Hematopoietic multipotent progenitor cell treated with erythropoietin and hydrocortisone succinate and interleukin-3 and kit ligand, for 4 days (in vitro differentiated cells): ENCODE measurements at regions not wholly inside any gene's neighbourhood (a gene's known extent, or its start where the extent isn't known, plus 50 kb on each side); places are given as distances from the start of the nearest gene placed in this dataset.

Experiments used
- DNase-seq: peaks from one replicate; pipeline ENCODE4 v3.0.0-alpha.2; 2015

DNA sequence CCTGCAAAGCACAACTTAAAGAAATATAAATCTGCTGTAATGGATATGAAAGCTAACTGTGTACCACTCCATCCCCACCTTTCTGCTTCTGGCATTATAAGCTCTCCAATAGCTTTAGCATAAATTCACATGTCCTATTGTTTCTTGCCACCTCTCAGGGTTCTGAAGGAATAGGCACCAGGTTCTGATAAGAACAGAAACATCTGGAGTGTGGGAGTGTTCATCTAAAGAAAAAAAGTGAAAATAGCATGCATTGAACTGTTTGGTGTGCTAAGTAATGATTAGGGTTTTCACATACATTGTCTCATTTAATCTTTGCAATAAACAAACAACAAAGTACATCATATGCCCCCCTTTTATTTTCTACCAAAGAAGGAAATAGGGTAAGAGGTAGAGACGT, 72.3 kb downstream of the FAM76B start:
- peak; percentile 35 for DNase-seq

DNA sequence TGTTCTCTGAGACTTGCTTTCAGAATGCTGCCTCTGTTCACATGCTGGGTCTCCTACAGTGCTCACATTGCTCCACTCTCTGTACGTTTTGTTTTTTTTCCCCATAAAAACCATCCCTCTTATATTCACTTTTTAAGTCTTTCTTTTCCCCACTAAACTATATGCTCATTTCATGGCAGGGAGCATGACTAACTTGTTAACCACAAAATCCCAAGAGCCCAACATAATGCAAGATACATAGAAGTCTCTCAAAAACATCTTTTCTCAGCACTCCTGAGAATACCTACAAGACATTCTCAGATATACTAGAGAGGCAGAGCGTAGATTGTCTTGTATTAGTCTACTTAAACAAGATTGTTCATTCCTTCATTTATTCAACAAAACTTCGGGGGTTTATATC, 73.3 kb downstream of the FAM76B start:
- DNase-seq: no peak

DNA sequence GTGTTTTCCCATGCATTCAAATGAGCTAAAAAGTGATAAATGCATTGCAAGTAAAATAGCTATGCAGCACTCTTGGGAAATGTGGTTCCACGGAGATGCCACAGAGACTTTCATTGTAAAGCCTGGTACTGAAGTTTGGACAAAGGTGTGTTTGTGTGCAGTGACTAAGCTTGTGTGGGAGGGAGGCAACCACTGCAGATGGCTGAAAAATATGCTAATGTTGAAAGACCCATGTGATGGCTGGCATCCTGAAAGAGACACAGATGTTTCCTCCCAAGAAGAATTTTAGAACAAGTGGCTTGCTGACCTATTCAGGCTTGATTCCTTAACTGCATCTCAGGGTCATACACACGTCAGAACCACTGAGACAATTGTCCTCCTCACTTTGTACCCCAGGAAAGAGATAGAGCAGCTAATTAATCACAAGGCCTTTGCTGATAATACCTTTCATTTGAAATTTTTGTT, 73.8 kb downstream of the FAM76B start:
- peak; percentile 72 for DNase-seq

DNA sequence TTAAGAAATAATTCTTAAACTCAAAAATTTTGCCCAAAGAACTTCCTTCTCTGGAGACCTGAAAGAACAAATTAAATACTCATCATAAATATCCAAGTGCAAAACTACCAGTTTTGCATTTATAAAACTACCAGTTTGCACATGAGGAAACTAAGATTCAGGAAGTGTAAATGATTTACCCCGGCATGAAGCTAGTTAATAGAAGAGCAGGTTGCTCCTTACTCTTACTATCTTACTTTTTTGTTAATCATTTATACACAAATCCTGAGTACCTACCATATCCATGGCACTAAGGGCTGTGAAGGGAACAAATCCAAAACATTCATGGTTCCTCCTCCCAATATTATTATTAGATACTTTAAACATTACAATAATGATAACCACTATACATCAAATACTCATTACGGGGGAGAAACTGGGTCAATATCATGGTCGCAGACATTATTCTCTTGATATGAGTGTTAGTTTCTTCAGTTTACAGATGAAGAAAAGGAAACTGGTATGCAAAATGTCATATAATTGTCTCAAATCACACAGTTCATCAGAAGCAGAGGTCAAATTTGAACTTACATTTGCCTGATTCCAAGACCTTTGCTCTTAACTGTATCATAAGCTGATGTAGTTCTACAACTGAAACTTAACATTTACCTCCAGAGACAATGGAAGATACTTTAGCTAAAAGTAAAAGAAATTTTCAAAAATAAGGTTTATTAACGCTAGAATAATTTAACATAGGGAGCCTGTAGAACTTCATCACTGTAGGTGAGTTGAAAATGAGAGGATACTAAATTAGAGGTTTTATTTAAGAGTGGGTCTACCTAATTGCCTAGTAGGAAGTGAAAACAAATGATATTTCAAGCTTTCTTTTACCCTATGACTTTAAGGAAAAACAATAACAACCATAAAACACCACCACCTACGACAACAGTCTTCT, 74.5 kb downstream of the FAM76B start:
- no peak for DNase-seq

DNA sequence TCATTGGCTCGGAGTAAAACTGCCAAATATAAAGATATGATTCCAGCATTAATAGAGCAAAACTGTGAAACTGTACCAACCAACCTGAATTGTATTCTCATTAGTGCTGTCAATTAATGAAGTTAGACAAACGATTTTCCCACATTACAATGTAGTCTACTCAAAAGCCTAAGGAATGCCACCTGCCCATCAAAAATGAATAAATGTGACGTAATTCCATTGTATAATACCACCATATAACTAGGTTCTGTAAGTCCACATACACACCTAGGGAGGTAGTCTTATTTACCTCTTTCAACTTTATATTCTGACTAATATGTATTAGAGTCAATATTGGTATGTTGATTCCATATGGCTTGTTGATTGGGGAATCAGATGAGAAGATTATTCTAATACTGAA, 76.2 kb downstream of the FAM76B start:
- no peak for DNase-seq

DNA sequence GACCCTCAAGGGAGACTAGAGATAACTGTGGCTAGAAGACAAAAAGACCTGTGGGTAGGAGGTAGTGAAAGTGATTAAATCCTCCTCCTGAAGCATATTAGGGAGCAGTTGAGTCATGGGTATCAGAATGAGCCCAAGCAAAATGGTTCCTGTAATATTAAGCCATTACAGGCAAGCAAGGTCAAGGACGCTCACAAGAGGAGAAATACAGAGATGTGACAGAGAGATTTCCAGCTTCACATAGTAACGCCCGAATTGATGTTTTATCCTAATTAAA, 77.7 kb downstream of the FAM76B start:
- DNase-seq: no peak

DNA sequence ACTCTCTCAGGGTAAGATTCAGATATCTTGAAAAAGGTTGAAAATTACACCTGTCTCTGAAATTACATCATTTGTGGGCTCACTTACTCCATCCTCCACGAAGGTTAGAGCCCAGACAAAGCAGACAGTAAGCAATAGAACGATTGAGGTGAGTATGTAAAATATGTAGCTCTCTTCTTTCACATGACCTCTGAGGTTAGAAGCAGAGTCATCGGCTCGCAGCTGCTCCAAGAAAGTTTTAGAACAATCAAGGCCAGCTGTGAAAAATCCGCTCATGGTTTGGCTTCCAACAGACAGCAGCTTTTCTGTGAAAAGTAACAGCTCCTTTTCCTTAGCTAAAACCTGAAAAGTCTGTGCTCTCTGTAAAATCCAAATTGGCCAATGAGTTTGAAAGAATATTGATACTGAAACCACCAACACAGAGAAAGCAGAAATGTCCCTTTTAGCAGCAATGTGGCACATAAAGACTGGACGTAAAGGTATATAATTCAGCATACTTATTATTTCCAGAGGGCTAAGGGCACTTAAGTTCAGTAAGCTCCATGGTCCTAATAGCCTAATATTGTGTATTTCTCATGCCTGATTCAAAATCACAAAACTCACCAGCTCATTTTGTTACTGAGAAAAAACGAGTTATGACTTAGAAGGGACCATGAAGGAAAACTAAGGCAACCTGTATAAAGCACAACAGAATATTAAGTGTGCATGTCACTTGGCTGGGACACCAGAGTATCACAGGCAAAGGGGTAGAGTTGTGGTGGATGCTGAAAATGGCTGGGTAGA, 78.2 kb downstream of the FAM76B start:
- DNase-seq: no peak

DNA sequence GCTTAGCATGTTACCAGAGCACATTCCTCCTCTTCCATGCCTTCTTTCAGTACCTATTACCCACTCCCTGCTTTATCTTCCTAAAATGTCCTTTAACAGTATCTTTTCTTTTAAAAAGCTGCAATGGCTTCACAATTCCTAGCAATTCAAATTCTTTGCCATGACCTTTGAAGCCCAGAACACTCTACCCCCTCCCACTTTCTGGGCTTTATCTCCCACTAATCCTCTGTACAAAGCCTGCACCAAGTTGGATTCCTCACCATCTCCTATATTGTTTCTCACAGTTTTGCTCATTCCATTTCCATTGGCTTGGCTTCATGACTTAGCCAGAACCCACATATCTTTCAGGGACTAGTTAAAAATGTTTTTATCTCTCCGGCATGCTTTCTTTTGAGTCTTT, 80.9 kb downstream of the FAM76B start:
- DNase-seq: no peak

DNA sequence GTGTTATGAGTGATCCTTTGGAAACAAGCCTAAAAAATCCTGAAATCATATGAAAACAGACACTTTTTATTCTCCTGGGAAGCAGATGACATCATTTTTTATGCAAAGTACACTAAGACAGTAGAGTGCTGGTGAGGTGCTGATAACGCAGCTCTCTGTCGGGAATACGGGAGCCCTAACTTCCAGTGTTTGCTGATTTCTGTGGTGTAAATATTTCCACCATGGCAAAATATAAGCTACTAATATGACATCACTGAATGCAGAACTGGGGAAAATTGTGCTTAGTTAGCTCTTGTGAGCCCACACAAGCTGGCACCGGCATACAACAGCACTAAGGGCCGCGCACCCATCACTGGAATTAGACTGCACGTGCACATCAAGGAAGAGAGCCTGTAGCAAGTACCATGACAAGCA, 82.6 kb downstream of the FAM76B start:
- no peak for DNase-seq

DNA sequence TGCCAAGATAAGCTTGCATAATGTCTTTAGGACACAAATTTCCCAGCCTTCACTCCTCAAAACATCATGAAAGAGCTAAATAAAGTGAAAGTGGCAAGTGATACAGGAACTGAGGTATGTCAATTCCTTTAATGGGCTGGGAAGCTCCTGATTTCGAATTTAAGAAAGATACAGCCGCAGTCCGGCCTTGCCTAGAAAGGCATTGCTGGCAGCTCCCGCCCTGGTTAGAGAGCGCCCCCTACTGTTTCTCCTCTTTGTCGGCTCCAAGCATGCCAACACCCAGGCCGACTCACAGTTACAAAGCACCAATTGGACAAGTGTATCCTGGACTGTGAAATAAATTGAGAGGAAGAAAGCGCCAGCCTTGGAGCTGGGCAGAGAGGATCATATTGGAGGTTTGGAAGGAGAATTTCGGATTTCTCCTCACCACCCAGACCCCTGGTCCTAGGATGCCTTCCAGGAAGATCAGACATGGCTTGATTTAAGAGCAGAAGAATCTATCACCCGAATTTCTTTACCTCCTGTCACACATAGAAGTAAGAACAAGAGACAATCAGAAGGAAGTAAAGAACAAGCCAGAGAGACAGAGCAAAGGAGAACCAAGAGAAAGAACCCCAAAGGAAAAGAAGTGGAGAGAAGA, 84.0 kb downstream of the FAM76B start:
- peak; percentile 95 for DNase-seq

DNA sequence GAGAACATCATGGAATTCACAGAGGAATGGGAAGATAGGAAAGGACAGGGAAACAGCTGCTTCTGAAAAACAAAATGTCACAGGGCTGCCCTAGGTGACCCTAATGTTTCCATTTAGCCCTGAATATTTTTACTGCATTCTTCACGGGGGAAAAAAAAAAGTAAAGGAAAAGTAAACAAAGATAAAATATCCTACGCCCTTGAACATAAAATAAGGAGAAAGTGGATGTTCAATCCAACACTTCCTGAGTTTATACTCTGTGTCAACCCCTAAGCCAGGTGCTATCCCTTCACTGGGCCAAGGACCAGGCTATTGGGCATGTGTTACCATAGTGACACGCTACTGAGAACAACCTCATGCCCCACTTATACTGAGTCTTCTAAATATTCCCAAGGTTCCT, 84.7 kb downstream of the FAM76B start:
- no peak for DNase-seq

DNA sequence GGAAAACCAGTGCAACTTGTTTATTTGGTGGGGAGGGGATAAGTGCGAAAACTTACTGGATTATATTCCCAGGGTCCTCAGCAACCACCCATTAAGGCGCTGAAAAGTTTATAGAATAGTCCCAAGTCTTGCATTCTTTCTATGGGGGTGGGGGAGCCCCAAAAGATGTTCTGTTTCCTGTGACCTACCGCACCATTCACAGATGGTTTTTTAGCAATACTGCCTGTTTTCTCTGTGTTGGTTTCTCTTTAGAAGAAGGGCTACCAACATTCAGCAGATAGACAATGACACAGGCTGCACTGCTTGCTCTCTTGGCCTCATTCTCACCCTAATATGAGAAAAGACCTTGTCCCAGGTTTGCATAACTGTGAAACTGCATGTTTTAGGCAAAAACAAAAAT, 86.5 kb downstream of the FAM76B start:
- DNase-seq: no peak

DNA sequence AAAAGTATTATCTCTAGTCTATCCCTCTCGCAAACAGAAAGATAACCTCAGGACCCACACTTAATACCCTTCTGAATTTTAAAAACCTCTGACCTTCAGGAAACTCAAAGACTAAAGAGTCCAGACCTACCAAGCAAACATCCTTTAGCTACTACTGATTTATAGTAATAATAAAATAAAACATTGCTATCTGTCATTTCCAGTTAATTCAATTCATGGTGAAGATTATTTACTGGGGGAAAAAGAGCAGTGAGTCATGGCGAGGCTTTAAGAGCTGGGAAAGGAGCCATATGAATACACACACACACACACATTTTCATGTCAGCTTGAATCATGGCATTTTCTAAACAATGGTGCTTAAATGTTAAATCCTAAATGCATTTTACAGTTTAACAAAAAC, 87.1 kb downstream of the FAM76B start:
- DNase-seq: no peak

DNA sequence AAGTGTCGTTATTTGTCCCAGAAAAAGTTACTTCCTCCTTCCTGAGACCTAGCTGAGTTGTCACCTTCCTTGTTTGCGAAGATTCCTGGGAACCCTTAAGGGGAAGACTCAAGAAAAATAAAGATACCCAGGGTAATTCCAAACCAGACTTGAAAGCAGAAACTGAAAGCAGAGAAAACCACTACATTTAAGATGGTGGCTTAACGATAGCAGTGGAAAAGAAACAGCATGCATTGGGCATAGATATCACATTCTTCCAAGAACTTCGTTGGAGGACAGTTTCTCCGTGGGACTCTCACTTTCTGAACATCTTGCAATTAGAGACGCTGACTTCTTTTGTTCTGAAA, 89.1 kb downstream of the FAM76B start:
- no peak for DNase-seq

DNA sequence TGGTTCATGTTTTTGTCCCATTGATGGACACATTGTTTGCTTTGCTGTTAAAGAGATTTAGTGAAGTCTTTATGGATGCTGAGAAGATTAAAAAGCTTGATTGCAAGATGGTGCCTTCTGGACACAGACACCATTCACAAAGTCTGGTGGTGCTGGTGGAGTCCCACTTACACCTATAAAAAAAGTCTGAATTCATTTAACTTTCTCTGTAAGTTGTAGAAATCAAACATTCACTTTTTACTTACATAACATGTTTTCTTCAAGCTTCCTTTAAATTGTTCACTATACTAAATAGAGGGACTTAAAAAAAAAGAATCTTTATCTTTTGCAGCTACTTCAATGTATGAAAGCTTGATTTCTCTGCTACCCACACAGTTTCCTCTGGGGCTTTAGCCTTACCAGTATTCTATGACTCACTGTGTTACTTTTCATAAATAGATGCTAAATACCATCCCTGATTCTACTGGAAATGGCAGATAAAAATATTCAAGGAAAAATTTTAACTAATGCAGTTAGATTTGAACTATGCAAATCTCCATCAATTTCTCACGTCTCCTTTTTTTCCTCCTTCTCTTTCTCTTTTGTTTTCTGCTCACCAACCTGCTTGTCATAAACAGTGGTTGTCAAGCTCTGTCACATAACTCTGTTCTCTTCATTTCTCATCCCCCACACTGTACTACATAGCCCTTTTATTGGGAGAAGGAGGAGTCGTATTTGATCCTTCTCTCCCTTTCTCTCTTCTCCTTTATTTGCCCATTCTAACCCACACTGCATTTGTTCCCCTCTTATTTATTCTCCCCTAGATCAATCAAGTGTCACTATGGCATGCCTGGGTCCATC, 89.7 kb downstream of the FAM76B start:
- DNase-seq: peak; percentile 34

DNA sequence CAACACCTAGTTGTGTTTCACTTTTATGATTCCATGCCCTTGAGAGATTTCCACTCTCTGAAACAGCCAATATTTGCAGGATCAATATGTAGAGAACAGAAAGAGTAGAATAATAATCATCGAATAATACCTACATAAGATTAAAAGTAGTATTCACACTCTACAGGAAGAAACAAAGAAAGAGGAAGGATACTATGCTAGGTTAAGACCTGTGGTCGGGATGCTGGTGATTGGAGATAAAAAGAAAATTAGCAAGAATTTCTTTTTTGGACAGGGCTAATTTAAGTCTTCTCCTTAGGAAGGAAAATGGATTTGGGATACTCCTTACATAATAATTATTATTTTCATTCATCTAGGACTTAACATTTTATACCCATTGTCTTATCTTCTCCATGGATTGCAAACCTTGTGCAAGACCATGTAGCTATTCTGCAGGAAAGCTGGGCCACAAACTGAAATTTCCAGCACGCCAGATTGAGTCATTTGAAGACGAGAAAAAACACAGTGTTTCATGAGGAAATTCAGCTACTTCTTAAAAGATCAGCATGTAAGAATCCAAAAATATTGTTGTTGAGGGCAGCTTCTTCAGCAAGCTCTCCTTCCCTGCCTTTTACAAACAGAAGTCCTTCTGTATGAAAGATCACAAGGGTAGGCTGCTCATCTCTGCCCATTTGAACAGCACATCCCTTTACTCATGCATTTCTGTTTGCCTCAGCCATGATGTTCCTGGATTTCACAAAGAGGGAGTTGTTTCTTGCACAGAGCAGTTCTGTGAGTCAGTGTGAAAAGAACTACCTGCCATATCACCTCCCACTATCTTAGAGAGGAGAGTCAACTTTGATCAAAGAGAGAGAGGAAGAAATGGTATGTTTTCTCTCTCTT, 90.7 kb downstream of the FAM76B start:
- peak; percentile 71 for DNase-seq

DNA sequence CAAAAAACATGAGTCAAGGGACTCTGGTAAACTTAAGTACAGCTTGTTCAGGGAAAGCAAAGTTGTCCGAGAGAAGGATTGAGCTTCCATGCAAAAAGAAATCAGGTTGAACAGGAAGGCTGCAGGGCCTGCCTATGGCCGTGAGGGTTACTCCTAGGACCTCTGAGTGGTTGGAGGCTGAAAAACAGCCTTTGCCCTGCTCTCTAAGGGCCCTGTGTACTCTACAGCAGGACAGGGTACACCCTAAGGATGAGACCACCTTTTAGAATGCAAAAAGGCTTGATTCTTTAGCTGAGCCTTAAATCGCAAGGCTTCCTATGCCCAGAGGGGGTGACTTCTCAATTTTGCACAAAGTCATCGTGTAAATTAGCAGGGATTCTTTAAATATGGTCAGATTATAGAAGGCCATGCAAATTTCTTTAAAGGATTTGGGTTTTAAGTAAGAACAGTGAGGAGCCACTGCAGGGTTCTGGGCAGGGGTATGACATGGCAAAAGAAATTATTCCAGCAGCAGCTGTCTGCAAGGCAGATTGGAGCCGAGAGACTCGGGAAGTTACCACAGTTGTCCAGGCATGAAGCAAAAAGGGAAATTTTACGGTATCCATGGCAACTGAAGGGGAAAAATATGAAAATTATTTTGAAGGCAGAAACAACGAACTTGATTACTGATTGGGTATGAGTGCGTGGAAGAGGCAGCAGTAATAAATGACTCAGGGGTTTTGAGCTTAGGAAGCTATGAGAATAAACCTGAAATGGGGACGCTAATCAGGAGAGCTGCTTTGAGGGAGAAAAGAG, 91.8 kb downstream of the FAM76B start:
- DNase-seq: peak; percentile 49

DNA sequence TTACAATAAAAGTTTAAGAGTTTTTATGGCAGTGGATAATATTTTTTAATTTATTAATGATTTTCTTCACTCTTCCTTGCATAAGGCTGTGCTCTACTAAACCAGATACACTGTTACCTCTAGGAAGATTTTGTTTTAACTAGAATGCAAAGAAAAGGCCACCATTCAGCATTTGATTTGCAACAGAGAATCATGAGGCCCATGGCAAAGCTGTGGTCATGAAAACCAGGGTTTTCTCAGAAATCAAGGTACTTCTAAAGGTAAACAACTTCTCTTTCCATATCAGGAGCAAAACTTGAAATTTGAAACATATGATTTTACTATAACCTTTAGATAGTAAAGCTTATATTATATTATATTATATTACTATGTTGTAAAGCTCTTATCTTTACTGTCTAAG, 94.4 kb downstream of the FAM76B start:
- DNase-seq: no peak

DNA sequence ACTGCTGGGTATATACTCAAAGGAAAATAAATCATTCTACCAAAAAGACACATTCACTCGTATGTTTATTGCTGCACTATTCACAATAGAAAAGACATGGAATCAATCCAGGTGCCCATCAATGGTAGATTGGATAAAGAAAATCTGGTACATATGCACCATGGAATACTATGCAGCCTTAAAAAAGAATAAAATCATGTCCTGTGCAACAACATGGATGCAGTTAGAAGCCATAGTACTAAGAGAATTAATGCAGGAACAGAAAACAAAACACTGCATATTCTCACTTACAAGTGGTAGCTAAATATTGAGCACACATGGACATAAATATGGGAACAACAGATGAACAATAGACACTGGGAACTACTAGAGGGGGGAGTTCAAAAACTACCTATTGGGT, 96.3 kb downstream of the FAM76B start:
- no peak for DNase-seq

DNA sequence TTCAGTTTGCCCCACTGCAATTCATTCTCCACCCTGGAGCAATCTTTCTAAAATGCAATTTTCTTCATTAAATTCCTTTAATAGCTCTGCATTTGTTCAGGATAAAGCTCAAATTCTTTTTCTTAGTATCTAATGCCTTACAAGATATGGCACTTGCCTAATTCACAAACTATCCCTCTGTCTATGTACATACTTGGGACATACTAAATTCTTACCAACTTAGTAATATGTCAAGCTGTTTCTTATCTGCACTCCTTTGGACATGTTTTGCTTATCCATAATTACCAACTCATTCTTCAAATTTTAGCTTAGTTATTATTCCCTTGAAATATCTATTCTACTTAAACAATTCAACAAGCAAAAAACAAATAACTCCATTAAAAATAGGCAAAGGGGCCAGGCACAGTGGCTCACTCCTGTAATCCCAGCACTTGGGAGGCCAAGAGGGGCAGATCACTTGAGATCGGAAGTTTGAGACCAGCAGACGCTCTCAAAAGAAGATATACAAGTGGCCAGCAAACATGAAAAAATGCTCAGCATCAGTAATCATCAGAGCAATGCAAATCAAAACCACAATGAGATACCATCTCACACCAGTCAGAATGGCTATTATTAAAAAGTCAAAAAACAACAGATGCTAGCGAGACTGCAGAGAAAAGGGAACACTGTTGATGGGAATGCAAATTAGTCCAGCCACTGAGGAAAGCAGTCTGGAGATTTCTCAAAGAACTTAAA, 96.9 kb downstream of the FAM76B start:
- DNase-seq: no peak
